Nephron progenitor cell (in vitro differentiated cells): ENCODE measurements at regions not wholly inside any gene's neighbourhood (a gene's known extent, or its start where the extent isn't known, plus 50 kb on each side); places are given as distances from the start of the nearest gene placed in this dataset.

Source experiments
- DNase-seq: peaks from one replicate; pipeline ENCODE4 v3.0.0; 2021
- H3K27ac Mint-ChIP-seq: 2 replicates; pipeline ENCODE4 v1.8.0; 2021; ENCODE audit warnings: mild to moderate bottlenecking, moderate library complexity, mixed read lengths
- H3K27me3 Mint-ChIP-seq: 2 replicates; pipeline ENCODE4 v1.8.0; 2021; ENCODE audit warnings: mild to moderate bottlenecking, low read depth, mixed read lengths; ENCODE audit not compliant: poor library complexity
- H3K36me3 Mint-ChIP-seq: 2 replicates; pipeline ENCODE4 v1.8.0; 2021; ENCODE audit warnings: low read depth, mixed read lengths
- H3K4me1 Mint-ChIP-seq: 2 replicates; pipeline ENCODE4 v1.8.0; 2021; ENCODE audit warnings: mixed read lengths
- H3K4me3 Mint-ChIP-seq: 2 replicates; pipeline ENCODE4 v1.8.0; 2021; ENCODE audit warnings: mild to moderate bottlenecking, moderate library complexity, mixed read lengths
- H3K9me3 Mint-ChIP-seq: 2 replicates; pipeline ENCODE4 v1.8.0; 2021; ENCODE audit warnings: mild to moderate bottlenecking, moderate library complexity, mixed read lengths
- TF ChIP-seq, protein P1 (sequence below): fragments of 200-600 bp; sonication (generic); IDR thresholded peaks from 2 replicates; pipeline ENCODE4 v1.5.0; 2021; ENCODE audit warnings: antibody characterized with exemption

DNA sequence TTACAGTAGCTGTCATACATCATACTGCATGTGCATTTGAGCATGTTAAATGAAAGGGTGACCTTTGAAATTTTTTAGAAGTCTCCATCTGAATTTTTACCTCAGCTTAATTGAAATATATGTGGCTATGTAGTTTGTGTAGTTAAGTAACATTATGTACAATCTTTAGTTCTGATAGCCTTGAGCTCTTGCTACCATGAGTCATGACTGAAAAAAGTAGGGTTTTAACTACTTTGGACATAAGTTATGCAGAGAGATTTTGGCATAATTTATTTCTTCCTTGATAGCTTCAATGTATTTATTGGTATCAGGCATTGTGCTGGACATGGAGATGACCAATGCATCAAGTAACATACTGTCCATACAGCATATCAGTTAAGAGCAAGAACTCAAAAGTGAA, 376.5 kb upstream of the ZNF717 start:
- Mint-ChIP-seq H3K4me1 (no peaks in the 10 kb centered on the region), H3K4me3 (no peak overlapping the region)

DNA sequence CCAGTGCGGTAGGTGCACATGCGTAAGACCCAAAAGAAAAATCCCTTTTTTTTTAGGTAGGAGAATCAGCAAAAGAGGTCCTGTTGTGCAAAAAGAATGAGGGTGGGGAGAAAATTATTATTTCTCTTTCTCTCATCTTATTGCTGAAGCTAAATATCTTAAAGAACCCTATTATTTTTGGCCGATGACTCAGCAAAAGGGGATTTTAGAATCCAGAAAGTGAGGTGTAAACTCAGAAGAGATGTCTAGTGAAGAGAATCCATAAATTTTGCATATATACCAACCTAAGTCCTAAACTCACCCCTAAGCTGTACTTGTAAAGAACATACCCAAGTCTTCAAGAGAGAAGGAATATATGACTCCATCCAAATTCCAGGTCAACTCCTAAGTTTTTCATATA, 386.3 kb upstream of the ZNF717 start:
- TF ChIP-seq, protein P1, sequence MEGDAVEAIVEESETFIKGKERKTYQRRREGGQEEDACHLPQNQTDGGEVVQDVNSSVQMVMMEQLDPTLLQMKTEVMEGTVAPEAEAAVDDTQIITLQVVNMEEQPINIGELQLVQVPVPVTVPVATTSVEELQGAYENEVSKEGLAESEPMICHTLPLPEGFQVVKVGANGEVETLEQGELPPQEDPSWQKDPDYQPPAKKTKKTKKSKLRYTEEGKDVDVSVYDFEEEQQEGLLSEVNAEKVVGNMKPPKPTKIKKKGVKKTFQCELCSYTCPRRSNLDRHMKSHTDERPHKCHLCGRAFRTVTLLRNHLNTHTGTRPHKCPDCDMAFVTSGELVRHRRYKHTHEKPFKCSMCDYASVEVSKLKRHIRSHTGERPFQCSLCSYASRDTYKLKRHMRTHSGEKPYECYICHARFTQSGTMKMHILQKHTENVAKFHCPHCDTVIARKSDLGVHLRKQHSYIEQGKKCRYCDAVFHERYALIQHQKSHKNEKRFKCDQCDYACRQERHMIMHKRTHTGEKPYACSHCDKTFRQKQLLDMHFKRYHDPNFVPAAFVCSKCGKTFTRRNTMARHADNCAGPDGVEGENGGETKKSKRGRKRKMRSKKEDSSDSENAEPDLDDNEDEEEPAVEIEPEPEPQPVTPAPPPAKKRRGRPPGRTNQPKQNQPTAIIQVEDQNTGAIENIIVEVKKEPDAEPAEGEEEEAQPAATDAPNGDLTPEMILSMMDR: no peak
- Mint-ChIP-seq H3K27ac (no peak overlapping the region), H3K36me3 (no peaks in the 10 kb centered on the region), H3K27me3 (peaks cover 3% of the 10 kb centered on the region), H3K9me3 (peaks cover 7% of the 10 kb centered on the region), H3K4me3 (no peak overlapping the region), H3K4me1 (no peaks in the 10 kb centered on the region)
- DNase-seq: no peak

More for the DNA sequence above, 376.5 kb upstream of the ZNF717 start:
- H3K9me3 Mint-ChIP-seq: no peaks in the 10 kb centered on the region
- no peak for DNase-seq
- H3K36me3 Mint-ChIP-seq: no peaks in the 10 kb centered on the region
- H3K27me3 Mint-ChIP-seq: no peaks in the 10 kb centered on the region
- TF ChIP-seq, protein P1: no peak
- H3K27ac Mint-ChIP-seq: no peak overlapping the region

DNA sequence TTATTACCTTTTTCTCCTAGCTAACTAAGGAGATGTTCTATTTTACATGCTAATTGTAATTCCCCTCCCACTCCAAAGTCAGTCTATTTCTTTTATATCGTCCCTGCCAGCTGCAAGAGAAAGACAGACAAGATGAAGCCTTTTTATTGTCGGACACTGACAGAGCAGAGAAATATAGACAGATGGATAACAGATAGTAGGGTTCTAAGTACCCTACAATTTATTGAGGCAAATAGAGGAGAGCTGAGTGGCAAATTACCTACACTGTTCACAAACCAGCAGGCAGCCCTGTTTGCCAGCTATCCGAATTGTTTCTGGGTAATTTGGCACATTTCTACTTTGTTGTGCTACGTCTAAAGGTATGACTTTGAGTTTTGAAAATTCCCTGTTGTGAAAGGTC, 392.3 kb upstream of the ZNF717 start:
- Mint-ChIP-seq H3K36me3 (no peaks in the 10 kb centered on the region), H3K9me3 (peaks cover 7% of the 10 kb centered on the region), H3K27me3 (peaks cover 3% of the 10 kb centered on the region), H3K27ac (no peak overlapping the region), H3K4me1 (no peaks in the 10 kb centered on the region), H3K4me3 (no peak overlapping the region)
- DNase-seq: no peak
- TF ChIP-seq, protein P1: no peak

DNA sequence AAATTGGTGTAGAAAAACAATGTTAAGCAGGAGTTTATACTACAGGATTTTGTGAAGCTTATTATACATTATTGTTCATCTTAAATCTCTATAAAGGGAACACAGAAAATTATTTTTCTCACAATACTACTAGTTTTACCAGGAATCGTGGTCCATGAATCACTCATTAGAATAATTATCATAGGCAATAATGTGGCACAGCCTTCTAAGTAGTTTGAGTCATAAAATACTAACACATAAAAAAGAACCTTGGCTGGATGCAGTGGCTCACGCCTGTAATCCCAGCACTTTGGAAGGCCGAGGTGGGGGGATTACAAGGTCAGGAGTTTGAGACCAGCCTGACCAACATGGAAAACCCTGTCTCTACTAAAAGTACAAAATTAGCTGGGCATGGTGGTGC, 393.1 kb upstream of the ZNF717 start:
- no peak overlapping the region for H3K27ac Mint-ChIP-seq
- peaks cover 3% of the 10 kb centered on the region for H3K27me3 Mint-ChIP-seq
- H3K4me1 Mint-ChIP-seq: no peaks in the 10 kb centered on the region
- TF ChIP-seq, protein P1: no peak
- no peak for DNase-seq
- no peak overlapping the region for H3K4me3 Mint-ChIP-seq
- H3K9me3 Mint-ChIP-seq: peaks cover 7% of the 10 kb centered on the region
- no peaks in the 10 kb centered on the region for H3K36me3 Mint-ChIP-seq

DNA sequence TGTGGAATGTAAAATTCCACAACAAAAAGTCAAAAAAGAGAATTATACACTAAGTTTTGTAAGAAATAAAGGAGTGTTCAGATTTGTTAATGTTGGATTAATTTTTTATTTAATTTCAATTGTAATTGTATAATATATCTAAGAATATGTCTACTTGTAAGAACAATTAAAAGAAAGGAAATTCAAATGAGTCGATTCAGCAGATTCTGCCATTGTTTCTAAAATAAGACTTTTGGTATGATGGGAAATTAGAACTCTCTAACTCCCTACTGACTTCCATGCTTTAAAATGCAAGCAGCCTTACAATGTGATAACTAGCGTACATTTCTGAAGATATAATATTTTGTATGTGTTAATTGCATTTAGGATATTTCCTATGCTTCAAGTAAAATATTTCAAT, 395.9 kb upstream of the ZNF717 start:
- Mint-ChIP-seq H3K9me3 (no peaks in the 10 kb centered on the region), H3K4me3 (no peak overlapping the region), H3K36me3 (no peaks in the 10 kb centered on the region), H3K27me3 (peaks cover under 1% of the 10 kb centered on the region), H3K4me1 (no peaks in the 10 kb centered on the region), H3K27ac (no peak overlapping the region)
- DNase-seq: no peak
- TF ChIP-seq, protein P1: no peak

DNA sequence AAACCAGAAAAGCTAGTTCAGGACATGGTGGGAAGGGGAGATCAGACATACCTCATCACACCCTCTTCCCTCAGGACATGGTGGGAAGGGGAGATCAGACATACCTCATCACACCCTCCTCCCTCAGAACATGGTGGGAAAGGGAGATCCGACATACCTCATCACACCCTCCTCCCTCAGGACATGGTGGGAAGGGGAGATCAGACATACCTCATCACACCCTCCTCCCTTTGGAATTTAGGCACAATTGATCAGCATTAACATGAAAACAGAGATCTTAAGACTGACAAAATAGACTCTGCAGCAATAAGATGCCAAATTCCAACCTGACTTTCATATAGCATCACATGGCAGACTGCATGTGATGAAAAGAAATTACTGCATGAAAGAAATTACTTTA, 412.7 kb upstream of the ZNF717 start:
- Mint-ChIP-seq H3K9me3 (peaks cover 11% of the 10 kb centered on the region), H3K36me3 (no peaks in the 10 kb centered on the region), H3K4me3 (no peak overlapping the region), H3K27me3 (no peaks in the 10 kb centered on the region), H3K4me1 (no peaks in the 10 kb centered on the region), H3K27ac (no peak overlapping the region)
- no peak for DNase-seq
- TF ChIP-seq, protein P1: no peak
